Upper lobe of left lung (tissue), 6 donors: ENCODE measurements at regions not wholly inside any gene's neighbourhood (a gene's known extent, or its start where the extent isn't known, plus 50 kb on each side); places are given as distances from the start of the nearest gene placed in this dataset.

Experiments used
- ATAC-seq, 2 donors: fragments of 200-7000 bp; cut with Tn5 transposase; one replicate each; pipeline ENCODE4 v1.9.1; 2022; ENCODE audit warnings: mild to moderate bottlenecking in 2 of 2, moderate library complexity in 2 of 2; ENCODE audit not compliant: low FRiP score in 2 of 2
- DNase-seq, 2 donors: peaks; one replicate each; pipeline ENCODE4 v3.0.0-alpha.2; 2019 to 2020
- H3K27ac ChIP-seq, 4 donors: fragments of 200-600 bp; sonication (generic); one replicate each; pipeline ENCODE4 v1.5.1; 2016 to 2019
- H3K27me3 ChIP-seq, 4 donors: fragments of 200-600 bp; sonication (generic); one replicate each; pipeline ENCODE4 v1.5.1; 2017 to 2019
- H3K36me3 ChIP-seq, 4 donors: fragments of 200-600 bp; sonication (generic); one replicate each; pipeline ENCODE4 v1.5.1; 2016 to 2019
- H3K4me1 ChIP-seq, 4 donors: fragments of 200-600 bp; sonication (generic); one replicate each; pipeline ENCODE4 v1.5.1; 2018 to 2019
- H3K4me3 ChIP-seq, 4 donors: fragments of 200-600 bp; sonication (generic); one replicate each; pipeline ENCODE4 v1.5.1; 2017 to 2019; ENCODE audit warnings: mild to moderate bottlenecking in 2 of 4, moderate library complexity in 1 of 4
- H3K9me3 ChIP-seq, 4 donors: fragments of 200-600 bp; sonication (generic); one replicate each; pipeline ENCODE4 v1.5.1; 2018 to 2019
- EP300 ChIP-seq, 4 donors: sonication (generic); formaldehyde crosslinking; IDR thresholded peaks; one replicate each; pipeline ENCODE4 v1.5.1; 2017; ENCODE audit warnings: antibody characterized with exemption in 4 of 4, control low read depth in 2 of 4
- POLR2A ChIP-seq, 4 donors: fragments of 450-650 bp; IDR thresholded peaks; one replicate each; pipeline ENCODE4 v1.5.1; 2016 to 2017; ENCODE audit warnings: antibody characterized with exemption in 4 of 4, mild to moderate bottlenecking in 2 of 4
- POLR2AphosphoS5 ChIP-seq, 2 donors: sonication (generic); formaldehyde crosslinking; IDR thresholded peaks; one replicate each; pipeline ENCODE4 v1.5.1; 2017; ENCODE audit warnings: antibody characterized with exemption in 2 of 2
- WGBS, 2 donors: methylation state at CpG; one replicate each; pipeline ENCODE4 v1.1.5; 2017 to 2018; 5-methylcytosine and 5-hydroxymethylcytosine counted together
- TF ChIP-seq, protein P1 (sequence below), 6 experiments: fragments of 450-650 bp in 4 of 6; fragments of 200-600 bp in 2 of 6; sonication (generic) in 2 of 6; IDR thresholded peaks; one replicate each; pipeline ENCODE4 v1.5.1; 2016 to 2019; ENCODE audit warnings: antibody characterized with exemption in 6 of 6
- donor health status: DM: no; HTN: no; CAD: no; lungs with moderate emphysema.
- donor health status: DM: no; HTN: yes; CAD: no; lungs with severe emphysema.

DNA sequence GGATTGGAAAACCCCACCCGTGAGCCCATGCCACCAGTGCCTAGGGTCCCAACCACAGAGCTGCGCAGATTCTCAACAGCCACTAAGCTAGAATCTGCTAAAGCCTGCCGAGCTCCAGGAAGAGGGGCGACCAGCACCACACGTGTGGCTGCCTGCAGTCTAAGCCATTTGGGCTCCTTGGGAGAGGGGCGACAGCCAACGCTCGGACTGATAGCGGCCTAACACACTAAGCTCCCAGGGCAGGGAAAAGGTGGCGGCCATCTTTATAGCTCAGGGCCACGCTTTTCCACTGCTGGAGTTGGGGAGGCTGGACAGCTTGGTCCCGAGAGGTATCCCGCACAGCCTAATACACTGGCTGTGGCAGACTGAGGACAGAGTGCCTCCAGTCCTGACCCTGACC is 631.8 kb downstream of the CETN3 start:
- TF ChIP-seq POLR2AphosphoS5 (IDR thresholded peaks at IDR 0.05): no peak
- TF ChIP-seq EP300 (IDR thresholded peaks at IDR 0.05): no peak
- TF ChIP-seq POLR2A (IDR thresholded peaks at IDR 0.05): no peak
- TF ChIP-seq, protein P1, sequence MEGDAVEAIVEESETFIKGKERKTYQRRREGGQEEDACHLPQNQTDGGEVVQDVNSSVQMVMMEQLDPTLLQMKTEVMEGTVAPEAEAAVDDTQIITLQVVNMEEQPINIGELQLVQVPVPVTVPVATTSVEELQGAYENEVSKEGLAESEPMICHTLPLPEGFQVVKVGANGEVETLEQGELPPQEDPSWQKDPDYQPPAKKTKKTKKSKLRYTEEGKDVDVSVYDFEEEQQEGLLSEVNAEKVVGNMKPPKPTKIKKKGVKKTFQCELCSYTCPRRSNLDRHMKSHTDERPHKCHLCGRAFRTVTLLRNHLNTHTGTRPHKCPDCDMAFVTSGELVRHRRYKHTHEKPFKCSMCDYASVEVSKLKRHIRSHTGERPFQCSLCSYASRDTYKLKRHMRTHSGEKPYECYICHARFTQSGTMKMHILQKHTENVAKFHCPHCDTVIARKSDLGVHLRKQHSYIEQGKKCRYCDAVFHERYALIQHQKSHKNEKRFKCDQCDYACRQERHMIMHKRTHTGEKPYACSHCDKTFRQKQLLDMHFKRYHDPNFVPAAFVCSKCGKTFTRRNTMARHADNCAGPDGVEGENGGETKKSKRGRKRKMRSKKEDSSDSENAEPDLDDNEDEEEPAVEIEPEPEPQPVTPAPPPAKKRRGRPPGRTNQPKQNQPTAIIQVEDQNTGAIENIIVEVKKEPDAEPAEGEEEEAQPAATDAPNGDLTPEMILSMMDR (IDR thresholded peaks at IDR 0.05): no peak
- 92 to 100% methylated on average over 2 to 13 of the region's 13 CpGs for WGBS, 2 donors
- H3K27ac ChIP-seq: no peak overlapping the region
- no peaks in the 10 kb centered on the region for H3K27me3 ChIP-seq
- no peaks in the 10 kb centered on the region for H3K4me1 ChIP-seq
- DNase-seq: peak in 1 of 2 donors; percentile 24
- ATAC-seq: peak in 1 of 2 donors; percentile 68
- H3K4me3 ChIP-seq: no peak overlapping the region
- H3K36me3 ChIP-seq: no peaks in the 10 kb centered on the region
- H3K9me3 ChIP-seq: peaks cover 0 to 21% (median 11%) of the 10 kb centered on the region in 4 donors

DNA sequence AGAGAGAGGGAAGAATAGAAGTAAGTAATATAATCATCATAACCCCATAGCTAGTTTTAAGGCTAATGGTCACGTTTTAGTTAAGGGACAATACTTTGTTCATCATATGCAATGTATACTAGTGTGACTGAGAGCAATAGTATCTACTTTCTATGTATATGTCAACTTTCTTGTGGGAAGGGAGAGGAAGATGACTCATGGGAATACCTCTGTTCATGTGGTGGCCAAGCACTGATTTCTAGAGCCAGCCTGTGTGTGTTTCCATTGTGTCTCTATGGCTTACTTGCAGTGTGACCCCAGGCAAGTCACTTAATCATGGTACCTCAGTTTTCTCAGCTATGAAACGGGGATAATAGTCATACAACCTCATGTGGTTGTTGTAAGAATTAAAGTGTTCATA is 639.6 kb downstream of the CETN3 start:
- Histone ChIP-seq H3K4me3 (no peak overlapping the region), H3K9me3 (no peaks in the 10 kb centered on the region), H3K27ac (no peak overlapping the region), H3K36me3 (no peaks in the 10 kb centered on the region), H3K27me3 (no peaks in the 10 kb centered on the region), H3K4me1 (no peaks in the 10 kb centered on the region)
- DNase-seq: no peak
- WGBS, 2 donors: 82 to 85% methylated on average over 2 of the region's 2 CpGs
- TF ChIP-seq, protein P1 (IDR thresholded peaks at IDR 0.05): no peak
- no peak for TF ChIP-seq EP300 (IDR thresholded peaks at IDR 0.05)
- TF ChIP-seq POLR2A (IDR thresholded peaks at IDR 0.05): no peak
- TF ChIP-seq POLR2AphosphoS5 (IDR thresholded peaks at IDR 0.05): no peak
- ATAC-seq: no peak

DNA sequence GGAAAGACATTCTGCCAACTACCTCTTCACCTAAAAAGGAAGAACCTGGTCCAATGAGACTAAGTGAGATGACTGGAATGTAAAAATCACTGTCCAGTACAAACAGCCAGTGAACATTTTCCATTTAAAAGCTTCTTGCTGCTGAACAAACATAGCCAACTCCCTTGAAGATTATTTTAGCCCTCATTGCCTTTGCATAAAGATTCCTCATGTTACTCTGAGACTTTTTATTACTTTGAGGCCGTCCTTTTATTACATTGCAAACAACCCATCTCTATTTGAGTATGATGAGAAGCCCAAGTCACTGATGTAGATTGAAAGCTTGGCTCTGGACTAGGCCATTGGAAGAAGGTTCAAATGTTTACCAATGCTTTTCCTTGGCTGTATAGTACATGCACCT is 649.8 kb downstream of the CETN3 start:
- no peaks in the 10 kb centered on the region for H3K9me3 ChIP-seq
- TF ChIP-seq EP300 (IDR thresholded peaks at IDR 0.05) (no peak), POLR2A (IDR thresholded peaks at IDR 0.05) (no peak), POLR2AphosphoS5 (IDR thresholded peaks at IDR 0.05) (no peak)
- TF ChIP-seq, protein P1 (IDR thresholded peaks at IDR 0.05): no peak
- DNase-seq: no peak

DNA sequence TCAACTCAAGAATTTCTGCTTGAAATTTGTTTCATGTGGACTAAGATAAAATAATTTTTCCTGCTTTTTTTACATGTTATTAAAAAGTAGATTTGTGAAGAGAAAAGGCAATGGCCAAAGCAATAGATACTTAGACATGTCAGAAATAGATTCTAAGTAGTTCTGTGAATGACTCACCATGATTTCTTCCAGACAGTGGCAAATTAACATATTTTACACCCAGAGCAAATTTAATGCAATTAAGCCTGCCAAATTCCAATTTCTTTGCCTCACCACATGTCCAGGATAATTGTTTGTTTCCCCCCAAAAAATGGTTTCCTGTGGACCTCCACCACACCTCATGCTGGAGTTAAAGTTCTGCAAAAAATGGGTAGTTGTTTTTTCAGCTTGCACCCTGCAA is 651.4 kb downstream of the CETN3 start:
- Histone ChIP-seq H3K9me3 (no peaks in the 10 kb centered on the region), H3K27me3 (no peaks in the 10 kb centered on the region), H3K27ac (no peak overlapping the region), H3K4me1 (no peaks in the 10 kb centered on the region), H3K36me3 (no peaks in the 10 kb centered on the region), H3K4me3 (no peak overlapping the region)
- ATAC-seq (no peak), DNase-seq (no peak)
- TF ChIP-seq POLR2A (IDR thresholded peaks at IDR 0.05) (no peak), POLR2AphosphoS5 (IDR thresholded peaks at IDR 0.05) (no peak), EP300 (IDR thresholded peaks at IDR 0.05) (no peak)
- TF ChIP-seq, protein P1 (IDR thresholded peaks at IDR 0.05): no peak

More for the DNA sequence above, 649.8 kb downstream of the CETN3 start:
- Histone ChIP-seq H3K4me1 (no peaks in the 10 kb centered on the region), H3K27ac (no peak overlapping the region), H3K27me3 (no peaks in the 10 kb centered on the region), H3K36me3 (no peaks in the 10 kb centered on the region), H3K4me3 (no peak overlapping the region)
- no peak for ATAC-seq
- 60 to 72% methylated on average over 1 of the region's 1 CpG for WGBS, 2 donors

DNA sequence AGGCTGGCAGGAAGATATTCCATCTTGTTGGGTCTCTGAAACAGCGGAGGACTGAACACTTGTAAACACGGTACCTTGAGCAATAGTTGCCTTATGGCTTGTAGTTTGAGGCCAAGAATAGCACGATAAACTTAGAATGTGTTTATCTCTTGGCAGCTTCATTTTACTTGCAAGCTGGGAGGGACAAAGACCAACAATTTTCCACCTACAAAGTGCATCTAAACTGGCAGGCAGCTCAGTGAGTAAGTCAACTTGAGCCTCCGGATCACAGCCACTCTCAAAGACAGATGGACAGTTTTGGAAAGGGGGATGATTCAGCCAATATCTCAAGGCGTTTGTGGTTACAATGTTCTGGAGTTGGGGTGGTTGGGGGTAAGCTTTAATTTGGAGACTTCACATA is 652.6 kb downstream of the CETN3 start:
- ATAC-seq (no peak), DNase-seq (no peak)
- no peaks in the 10 kb centered on the region for H3K4me1 ChIP-seq
- H3K36me3 ChIP-seq: no peaks in the 10 kb centered on the region
- no peaks in the 10 kb centered on the region for H3K27me3 ChIP-seq
- TF ChIP-seq POLR2AphosphoS5 (IDR thresholded peaks at IDR 0.05) (no peak), EP300 (IDR thresholded peaks at IDR 0.05) (no peak), POLR2A (IDR thresholded peaks at IDR 0.05) (no peak)
- TF ChIP-seq, protein P1 (IDR thresholded peaks at IDR 0.05): no peak
- H3K4me3 ChIP-seq: no peak overlapping the region
- H3K27ac ChIP-seq: no peak overlapping the region
- no peaks in the 10 kb centered on the region for H3K9me3 ChIP-seq
- 69% methylated on average over 5 of the region's 5 CpGs for WGBS, 2 donors
